Ovary (tissue), 7 donors: ENCODE measurements at regions not wholly inside any gene's neighbourhood (a gene's known extent, or its start where the extent isn't known, plus 50 kb on each side); places are given as distances from the start of the nearest gene placed in this dataset.

ENCODE experiments used
- DNase-seq, 5 donors: peaks; one replicate each; pipeline ENCODE4 v3.0.0-alpha.2; 2019 to 2020
- H3K27ac ChIP-seq, 2 donors: fragments of 200-600 bp; one replicate each; pipeline versions ENCODE4 v1.5.1 to v1.8.0; 2019 to 2022
- H3K27me3 ChIP-seq: fragments of 200-600 bp; one replicate; pipeline ENCODE4 v1.8.0; 2022
- H3K36me3 ChIP-seq: fragments of 200-600 bp; sonication (generic); one replicate; pipeline ENCODE4 v1.5.1; 2019
- H3K4me1 ChIP-seq: one replicate; pipeline ENCODE4 v1.8.1; 2013; ENCODE audit warnings: mild to moderate bottlenecking, moderate library complexity; ENCODE audit not compliant: insufficient read depth
- H3K4me3 ChIP-seq: fragments of 200-600 bp; sonication (generic); one replicate; pipeline ENCODE4 v1.5.1; 2017
- H3K9me3 ChIP-seq, 2 donors: fragments of 200-600 bp in 1 of 2; sonication (generic) in 1 of 2; one replicate each; pipeline versions ENCODE4 v1.5.1 to v1.8.1; 2013 to 2019; ENCODE audit warnings: mild to moderate bottlenecking in 1 of 2, moderate library complexity in 1 of 2
- CTCF ChIP-seq, 3 donors: fragments of 450-650 bp in 2 of 3; fragments of 200-600 bp in 1 of 3; IDR thresholded peaks; one replicate each; pipeline versions ENCODE4 v1.5.1 to v1.8.0; 2016 to 2022; ENCODE audit warnings: antibody characterized with exemption in 3 of 3, mild to moderate bottlenecking in 1 of 3
- EP300 ChIP-seq: sonication (generic); formaldehyde crosslinking; IDR thresholded peaks from one replicate; pipeline ENCODE4 v1.6.1; 2017; ENCODE audit warnings: antibody characterized with exemption
- POLR2A ChIP-seq: fragments of 450-650 bp; IDR thresholded peaks from one replicate; pipeline ENCODE4 v1.6.1; 2017; ENCODE audit warnings: antibody characterized with exemption, mild to moderate bottlenecking, moderate library complexity
- WGBS, 3 donors: extraction: QIAGEN DNeasy Blood & Tissue Kit in 1 of 3; methylation state at CpG; one replicate each; pipeline versions ENCODE4 v1.1.5 to v1.1.7; 2013 to 2017; 5-methylcytosine and 5-hydroxymethylcytosine counted together
- intact Hi-C, 4 donors: fragments of 100-400 bp; cut with DNase I; formaldehyde crosslinking; loops; one replicate each; pipeline versions ENCODE4 v1.11.0 to v1.15.1; 2022 to 2023
- donor health status: DM: no; HTN: no; CAD: no; lungs with moderate emphysema.
- donor health status: DM: no; HTN: no; CAD: no.
- donor health status: Bipolar disorder and iron deficiency.
- donor health status: DM: no; HTN: no; CAD: no.
- donor health status: DM: yes; HTN: yes; CAD: no.

GRCh38 chr9:120324996-120325642, 254.8 kb downstream of the CDK5RAP2 start:
- 58 to 78% (median 68%) methylated on average over 5 of the region's 5 CpGs for WGBS, 3 donors
- no peak for TF ChIP-seq POLR2A
- TF ChIP-seq CTCF (IDR thresholded peaks at IDR 0.05), result no peak
- no peak for TF ChIP-seq EP300
- H3K4me3 ChIP-seq, result no peak overlapping the region

DNA sequence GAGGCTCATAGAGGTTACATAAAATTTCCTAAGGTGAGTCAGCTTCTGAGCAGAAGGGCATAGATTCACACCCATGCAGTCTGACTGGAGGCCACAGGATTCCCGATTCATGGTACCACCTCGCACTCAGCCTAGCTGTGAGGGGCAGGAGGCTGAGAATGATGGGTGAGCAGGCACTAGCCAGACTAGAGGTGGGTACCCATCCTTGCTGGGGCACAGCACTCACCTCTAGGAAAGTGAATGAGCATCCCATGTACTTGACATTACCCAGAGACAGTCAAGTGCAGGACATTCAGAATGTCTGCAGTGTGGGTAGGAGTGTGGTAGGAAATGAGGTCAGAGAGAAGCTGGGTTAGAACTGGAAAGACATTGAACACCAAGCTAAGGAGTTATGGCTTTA, 255.5 kb downstream of the CDK5RAP2 start:
- intact Hi-C loops, result no loop called here
- no peak overlapping the region for H3K27ac ChIP-seq
- H3K4me1 ChIP-seq, result peaks cover 3% of the 10 kb centered on the region
- DNase-seq, result no peak
- no peaks in the 10 kb centered on the region for H3K27me3 ChIP-seq
- WGBS, 3 donors, result 94 to 96% (median 95%) methylated on average over 2 of the region's 2 CpGs
- no peak overlapping the region for H3K4me3 ChIP-seq
- H3K9me3 ChIP-seq, result no peaks in the 10 kb centered on the region
- H3K36me3 ChIP-seq, result no peaks in the 10 kb centered on the region
- TF ChIP-seq CTCF (IDR thresholded peaks at IDR 0.05), result no peak

More at GRCh38 chr9:120324996-120325642, 254.8 kb downstream of the CDK5RAP2 start:
- no peak for DNase-seq
- Histone ChIP-seq H3K27ac (no peak overlapping the region), H3K27me3 (no peaks in the 10 kb centered on the region), H3K36me3 (no peaks in the 10 kb centered on the region), H3K4me1 (peaks cover 3% of the 10 kb centered on the region), H3K9me3 (no peaks in the 10 kb centered on the region)
- intact Hi-C loops, result no loop called here

- WGBS, 3 donors, result 82 to 89% (median 85%) methylated on average over 1 of the region's 1 CpG
- Histone ChIP-seq H3K4me1 (peaks cover 3% of the 10 kb centered on the region), H3K4me3 (no peak overlapping the region), H3K27ac (no peak overlapping the region), H3K27me3 (no peaks in the 10 kb centered on the region), H3K36me3 (no peaks in the 10 kb centered on the region), H3K9me3 (no peaks in the 10 kb centered on the region)
- intact Hi-C loops, result no loop called here
- no peak for TF ChIP-seq CTCF (IDR thresholded peaks at IDR 0.05)
- no peak for DNase-seq
Observed at GRCh38 chr9:120323125-120323524, 256.8 kb downstream of the CDK5RAP2 start.

DNA sequence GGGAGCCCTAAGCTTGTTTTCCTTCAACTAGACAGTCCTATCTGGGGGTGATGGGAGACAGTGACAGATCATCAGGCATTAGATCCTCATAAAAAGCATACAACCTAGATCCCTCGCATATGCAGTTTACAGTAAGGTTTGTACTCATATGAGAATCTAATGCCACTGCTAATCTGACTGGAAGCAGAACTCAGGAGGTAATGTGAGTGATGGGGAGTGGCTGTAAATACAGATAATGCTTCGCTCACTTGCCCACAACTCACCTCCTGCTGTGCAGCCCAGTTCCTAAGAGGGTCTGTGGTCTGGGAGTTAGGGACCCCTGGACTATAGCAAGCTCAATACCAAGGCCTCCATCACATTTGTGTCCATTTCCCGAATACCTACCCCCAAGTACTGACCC, 260.5 kb downstream of the CDK5RAP2 start:
- Histone ChIP-seq H3K4me1 (peaks cover 3% of the 10 kb centered on the region), H3K27ac (no peak overlapping the region), H3K36me3 (no peaks in the 10 kb centered on the region), H3K9me3 (no peaks in the 10 kb centered on the region), H3K4me3 (no peak overlapping the region), H3K27me3 (no peaks in the 10 kb centered on the region)
- no peak for TF ChIP-seq CTCF (IDR thresholded peaks at IDR 0.05)
- TF ChIP-seq POLR2A, result no peak
- TF ChIP-seq EP300, result no peak
- DNase-seq, result no peak
- 87 to 94% (median 94%) methylated on average over 3 of the region's 3 CpGs for WGBS, 3 donors
- intact Hi-C loops, result no loop called here
